ENCODE measurements at regions not wholly inside any gene's neighbourhood (a gene's known extent, or its start where the extent isn't known, plus 50 kb on each side); places are given as distances from the start of the nearest gene placed in this dataset.

DNA sequence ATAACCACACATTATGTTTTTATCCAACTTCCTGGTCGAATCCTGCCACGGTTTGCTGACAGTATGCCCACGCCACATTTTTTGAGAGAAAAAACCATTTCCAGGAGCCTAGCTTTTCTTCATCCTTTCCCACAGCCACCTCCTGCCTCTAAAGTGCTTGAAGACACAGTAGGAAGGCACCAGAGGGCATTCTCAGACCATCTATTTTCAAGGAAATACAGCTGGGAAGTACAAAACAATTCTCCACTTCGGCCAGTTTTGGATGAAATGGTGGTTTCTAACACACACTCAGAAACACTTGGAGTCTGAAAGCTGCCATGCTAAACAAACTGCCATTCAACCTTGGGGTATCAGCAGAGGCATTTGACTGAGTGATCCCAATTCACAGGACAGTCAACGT, 86.3 kb upstream of the RPS23 start:
- Histone ChIP-seq H3K4me1 (peaks cover 0 to 14% (median 5%) of the 10 kb centered on the region in 4 donors), H3K27ac (peak overlapping the region; percentile 8 to 47), H3K9me3 (no peaks in the 10 kb centered on the region), H3K27me3 (no peaks in the 10 kb centered on the region), H3K36me3 (no peaks in the 10 kb centered on the region), H3K4me3 (no peak overlapping the region)
- TF ChIP-seq, protein P1, sequence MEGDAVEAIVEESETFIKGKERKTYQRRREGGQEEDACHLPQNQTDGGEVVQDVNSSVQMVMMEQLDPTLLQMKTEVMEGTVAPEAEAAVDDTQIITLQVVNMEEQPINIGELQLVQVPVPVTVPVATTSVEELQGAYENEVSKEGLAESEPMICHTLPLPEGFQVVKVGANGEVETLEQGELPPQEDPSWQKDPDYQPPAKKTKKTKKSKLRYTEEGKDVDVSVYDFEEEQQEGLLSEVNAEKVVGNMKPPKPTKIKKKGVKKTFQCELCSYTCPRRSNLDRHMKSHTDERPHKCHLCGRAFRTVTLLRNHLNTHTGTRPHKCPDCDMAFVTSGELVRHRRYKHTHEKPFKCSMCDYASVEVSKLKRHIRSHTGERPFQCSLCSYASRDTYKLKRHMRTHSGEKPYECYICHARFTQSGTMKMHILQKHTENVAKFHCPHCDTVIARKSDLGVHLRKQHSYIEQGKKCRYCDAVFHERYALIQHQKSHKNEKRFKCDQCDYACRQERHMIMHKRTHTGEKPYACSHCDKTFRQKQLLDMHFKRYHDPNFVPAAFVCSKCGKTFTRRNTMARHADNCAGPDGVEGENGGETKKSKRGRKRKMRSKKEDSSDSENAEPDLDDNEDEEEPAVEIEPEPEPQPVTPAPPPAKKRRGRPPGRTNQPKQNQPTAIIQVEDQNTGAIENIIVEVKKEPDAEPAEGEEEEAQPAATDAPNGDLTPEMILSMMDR (IDR thresholded peaks at IDR 0.05): peak; percentile 55 to 57
- no peak for DNase-seq
- intact Hi-C loops (cut with DNase I; ENCODE audit: low total_unique reads): loop anchor here (5.0 kb wide), 1 partner anchor 1108 kb away; the partner anchor contains the start of gene VCAN

- Histone ChIP-seq H3K9me3 (no peaks in the 10 kb centered on the region), H3K4me3 (no peak overlapping the region), H3K27ac (no peak overlapping the region), H3K4me1 (peaks cover 0 to 23% (median 7%) of the 10 kb centered on the region in 4 donors), H3K27me3 (no peaks in the 10 kb centered on the region), H3K36me3 (no peaks in the 10 kb centered on the region)
- no peak for DNase-seq
- TF ChIP-seq, protein P1 (IDR thresholded peaks at IDR 0.05): no peak
- intact Hi-C loops (cut with DNase I; ENCODE audit: low total_unique reads): loop anchor here (5.0 kb wide), 1 partner anchor 1109 kb away; the partner anchor contains the start of gene VCAN
These were observed 85.4 kb upstream of the RPS23 start for GRCh38 chr5:82363524-82363923.

GRCh38 chr5:82362636-82363035, 84.5 kb upstream of the RPS23 start:
- Histone ChIP-seq H3K4me3 (no peak overlapping the region), H3K4me1 (peaks cover 0 to 25% (median 8%) of the 10 kb centered on the region in 4 donors), H3K27ac (peak overlapping the region in 1 of 2 donors; percentile 36), H3K9me3 (no peaks in the 10 kb centered on the region), H3K36me3 (no peaks in the 10 kb centered on the region), H3K27me3 (no peaks in the 10 kb centered on the region)
- DNase-seq: no peak
- intact Hi-C loops (cut with DNase I; ENCODE audit: low total_unique reads): loop anchor here (5.0 kb wide), 1 partner anchor 1110 kb away; the partner anchor contains the start of gene VCAN
- TF ChIP-seq, protein P1 (IDR thresholded peaks at IDR 0.05): no peak

DNA sequence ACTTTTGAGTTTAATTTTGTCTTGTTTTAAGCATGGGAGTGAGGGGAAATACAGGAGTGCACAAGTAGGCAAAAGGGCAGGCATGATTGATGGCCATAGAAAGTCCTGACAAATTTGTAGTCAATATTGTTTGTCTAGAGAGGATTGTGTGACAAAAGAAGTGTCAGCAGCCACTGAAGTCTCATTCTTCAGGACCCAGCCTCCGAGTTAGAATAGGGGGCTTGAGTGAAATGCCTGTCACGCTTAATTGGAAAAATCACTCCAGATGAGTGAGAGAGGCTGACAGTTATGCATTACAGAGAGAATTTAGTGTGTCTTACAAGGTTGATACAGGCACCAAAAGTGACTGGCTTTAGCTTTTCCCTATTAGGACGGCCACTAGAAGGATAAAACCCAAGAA, 81.9 kb upstream of the RPS23 start:
- no peaks in the 10 kb centered on the region for H3K36me3 ChIP-seq
- H3K27ac ChIP-seq: peak overlapping the region; percentile 13 to 54
- no peak for DNase-seq
- peaks cover 0 to 50% (median 15%) of the 10 kb centered on the region in 4 donors for H3K4me1 ChIP-seq
- TF ChIP-seq, protein P1 (IDR thresholded peaks at IDR 0.05): no peak
- intact Hi-C loops (cut with DNase I; ENCODE audit: low total_unique reads): loop anchor here (5.0 kb wide), 1 partner anchor 1112 kb away; the partner anchor contains the start of gene VCAN
- H3K4me3 ChIP-seq: no peak overlapping the region
- no peaks in the 10 kb centered on the region for H3K9me3 ChIP-seq
- H3K27me3 ChIP-seq: no peaks in the 10 kb centered on the region

GRCh38 chr5:82359272-82359671, 81.1 kb upstream of the RPS23 start:
- Histone ChIP-seq H3K4me1 (peaks cover 0 to 48% (median 12%) of the 10 kb centered on the region in 4 donors), H3K27me3 (no peaks in the 10 kb centered on the region), H3K27ac (peak overlapping the region; percentile 13 to 54), H3K4me3 (no peak overlapping the region), H3K36me3 (no peaks in the 10 kb centered on the region), H3K9me3 (no peaks in the 10 kb centered on the region)
- DNase-seq: no peak
- intact Hi-C loops (cut with DNase I; ENCODE audit: low total_unique reads): loop anchor here (10.0 kb wide), 2 partner anchors 276 to 1206 kb away; no protein-coding TSS in a partner anchor
- TF ChIP-seq, protein P1 (IDR thresholded peaks at IDR 0.05): no peak

Data from tibial artery (tissue), 4 donors.